GM18858 (cell line): ENCODE measurements at regions not wholly inside any gene's neighbourhood (a gene's known extent, or its start where the extent isn't known, plus 50 kb on each side); places are given as distances from the start of the nearest gene placed in this dataset.

ENCODE experiments used
- ATAC-seq: cut with Tn5 transposase; IDR thresholded peaks from one replicate; pipeline ENCODE4 v1.9.1; 2021; ENCODE audit not compliant: unreplicated experiment

- ATAC-seq = no peak
Measured at GRCh38 chr5:173741087-173741486, 124.6 kb upstream of the BOD1 start.

GRCh38 chr5:173741729-173742431, 125.4 kb upstream of the BOD1 start:
- peak; percentile 2 for ATAC-seq

- ATAC-seq = peak; percentile 54
Measured at GRCh38 chr5:173742432-173742816, 126.0 kb upstream of the BOD1 start.

- no peak for ATAC-seq
Measured at GRCh38 chr5:173743641-173744343, 127.3 kb upstream of the BOD1 start.

- ATAC-seq = no peak
Measured at GRCh38 chr5:173744551-173744950, 128.1 kb upstream of the BOD1 start.

GRCh38 chr5:173745123-173745522, 128.7 kb upstream of the BOD1 start:
- ATAC-seq = peak; percentile 43

GRCh38 chr5:173745557-173745956, 129.1 kb upstream of the BOD1 start:
- ATAC-seq = no peak

GRCh38 chr5:173746047-173746646, 129.7 kb upstream of the BOD1 start:
- ATAC-seq = no peak

GRCh38 chr5:173747876-173748275, 131.4 kb upstream of the BOD1 start:
- ATAC-seq = no peak

- ATAC-seq = no peak
Measured at GRCh38 chr5:173750538-173751265, 134.3 kb upstream of the BOD1 start.

- ATAC-seq = no peak
Measured at GRCh38 chr5:173751266-173751600, 134.8 kb upstream of the BOD1 start.

- no peak for ATAC-seq
Measured at GRCh38 chr5:173752653-173753052, 135.5 kb upstream of the CPEB4 start.

GRCh38 chr5:173753307-173754168, 134.6 kb upstream of the CPEB4 start:
- ATAC-seq = no peak

- ATAC-seq = no peak
Measured at GRCh38 chr5:173755319-173755718, 132.8 kb upstream of the CPEB4 start.

GRCh38 chr5:173757403-173758209, 130.5 kb upstream of the CPEB4 start:
- ATAC-seq = no peak

- ATAC-seq = no peak
Measured at GRCh38 chr5:173758676-173759075, 129.5 kb upstream of the CPEB4 start.

GRCh38 chr5:173759691-173760090, 128.5 kb upstream of the CPEB4 start:
- ATAC-seq = no peak

- no peak for ATAC-seq
Measured at GRCh38 chr5:173760461-173761177, 127.5 kb upstream of the CPEB4 start.

- ATAC-seq = no peak
Measured at GRCh38 chr5:173761178-173761513, 127.0 kb upstream of the CPEB4 start.
